Esophagus muscularis mucosa (tissue), 4 donors: ENCODE measurements at regions not wholly inside any gene's neighbourhood (a gene's known extent, or its start where the extent isn't known, plus 50 kb on each side); places are given as distances from the start of the nearest gene placed in this dataset.

ENCODE experiments used
- EP300 ChIP-seq: sonication (generic); formaldehyde crosslinking; IDR thresholded peaks from one replicate; pipeline ENCODE4 v1.6.1; 2017; ENCODE audit warnings: antibody characterized with exemption
- POLR2A ChIP-seq: fragments of 450-650 bp; IDR thresholded peaks from one replicate; pipeline ENCODE4 v1.6.1; 2017; ENCODE audit warnings: antibody characterized with exemption, moderate library complexity, mild to moderate bottlenecking, low read depth
- POLR2AphosphoS5 ChIP-seq, 2 donors: sonication (generic); formaldehyde crosslinking; IDR thresholded peaks; one replicate each; pipeline ENCODE4 v1.6.1; 2017; ENCODE audit warnings: antibody characterized with exemption in 2 of 2
- TF ChIP-seq, protein P1 (sequence below), 3 experiments: fragments of 200-600 bp in 2 of 3; fragments of 450-650 bp in 1 of 3; sonication (generic) in 2 of 3; IDR thresholded peaks; one replicate each; pipeline ENCODE4 v1.5.1; 2017 to 2019; ENCODE audit warnings: antibody characterized with exemption in 3 of 3, mild to moderate bottlenecking in 2 of 3, moderate library complexity in 1 of 3

- TF ChIP-seq, protein P1, sequence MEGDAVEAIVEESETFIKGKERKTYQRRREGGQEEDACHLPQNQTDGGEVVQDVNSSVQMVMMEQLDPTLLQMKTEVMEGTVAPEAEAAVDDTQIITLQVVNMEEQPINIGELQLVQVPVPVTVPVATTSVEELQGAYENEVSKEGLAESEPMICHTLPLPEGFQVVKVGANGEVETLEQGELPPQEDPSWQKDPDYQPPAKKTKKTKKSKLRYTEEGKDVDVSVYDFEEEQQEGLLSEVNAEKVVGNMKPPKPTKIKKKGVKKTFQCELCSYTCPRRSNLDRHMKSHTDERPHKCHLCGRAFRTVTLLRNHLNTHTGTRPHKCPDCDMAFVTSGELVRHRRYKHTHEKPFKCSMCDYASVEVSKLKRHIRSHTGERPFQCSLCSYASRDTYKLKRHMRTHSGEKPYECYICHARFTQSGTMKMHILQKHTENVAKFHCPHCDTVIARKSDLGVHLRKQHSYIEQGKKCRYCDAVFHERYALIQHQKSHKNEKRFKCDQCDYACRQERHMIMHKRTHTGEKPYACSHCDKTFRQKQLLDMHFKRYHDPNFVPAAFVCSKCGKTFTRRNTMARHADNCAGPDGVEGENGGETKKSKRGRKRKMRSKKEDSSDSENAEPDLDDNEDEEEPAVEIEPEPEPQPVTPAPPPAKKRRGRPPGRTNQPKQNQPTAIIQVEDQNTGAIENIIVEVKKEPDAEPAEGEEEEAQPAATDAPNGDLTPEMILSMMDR (IDR thresholded peaks at IDR 0.05), result no peak
- TF ChIP-seq POLR2A (no peak), POLR2AphosphoS5 (IDR thresholded peaks at IDR 0.05) (no peak), EP300 (no peak)
Measured at GRCh38 chr7:4519819-4520520, 162.1 kb upstream of the FOXK1 start.
